SKM-1 treated with dmso at 0.1 percent for 144 hours (cell line): ENCODE measurements at regions not wholly inside any gene's neighbourhood (a gene's known extent, or its start where the extent isn't known, plus 50 kb on each side); places are given as distances from the start of the nearest gene placed in this dataset.

Experiments used
- DNase-seq: peaks from one replicate; lab custom pipeline; 2025; ENCODE audit not compliant: unreplicated experiment; lab: John Stamatoyannopoulos, UW

GRCh38 chr1:63034256-63034655 lies 250.3 kb downstream of the ATG4C start:
- no peak for DNase-seq

- no peak for DNase-seq
These were observed 254.7 kb downstream of the ATG4C start for GRCh38 chr1:63038586-63038985.

GRCh38 chr1:63041660-63042059 lies 257.7 kb downstream of the ATG4C start:
- DNase-seq, result no peak

GRCh38 chr1:63042278-63042677 lies 258.3 kb downstream of the ATG4C start:
- no peak for DNase-seq

- DNase-seq, result no peak
These were observed 262.6 kb downstream of the ATG4C start for GRCh38 chr1:63046539-63046938.

GRCh38 chr1:63049135-63049534 lies 265.2 kb downstream of the ATG4C start:
- DNase-seq, result no peak

GRCh38 chr1:63051356-63051755 lies 267.4 kb downstream of the ATG4C start:
- no peak for DNase-seq

GRCh38 chr1:63051886-63052285 lies 268.0 kb downstream of the ATG4C start:
- no peak for DNase-seq

- DNase-seq, result no peak
These were observed 268.2 kb upstream of the FOXD3 start for GRCh38 chr1:63054184-63054583.

GRCh38 chr1:63063367-63063766 lies 259.0 kb upstream of the FOXD3 start:
- DNase-seq, result peak; percentile 8

GRCh38 chr1:63064135-63064534 lies 258.2 kb upstream of the FOXD3 start:
- DNase-seq, result no peak

- no peak for DNase-seq
These were observed 253.7 kb upstream of the FOXD3 start for GRCh38 chr1:63068626-63069025.

- no peak for DNase-seq
These were observed 253.2 kb upstream of the FOXD3 start for GRCh38 chr1:63069214-63069613.

- no peak for DNase-seq
These were observed 248.8 kb upstream of the FOXD3 start for GRCh38 chr1:63073309-63074306.

- DNase-seq, result no peak
These were observed 248.0 kb upstream of the FOXD3 start for GRCh38 chr1:63074321-63074720.

- DNase-seq, result no peak
These were observed 239.6 kb upstream of the FOXD3 start for GRCh38 chr1:63082766-63083165.

GRCh38 chr1:63087966-63088365 lies 234.4 kb upstream of the FOXD3 start:
- no peak for DNase-seq

GRCh38 chr1:63099188-63099587 lies 223.2 kb upstream of the FOXD3 start:
- no peak for DNase-seq

GRCh38 chr1:63101336-63101735 lies 221.0 kb upstream of the FOXD3 start:
- no peak for DNase-seq

- no peak for DNase-seq
These were observed 218.7 kb upstream of the FOXD3 start for GRCh38 chr1:63103682-63104081.

- DNase-seq, result no peak
These were observed 215.3 kb upstream of the FOXD3 start for GRCh38 chr1:63107066-63107465.

GRCh38 chr1:63108206-63108605 lies 214.2 kb upstream of the FOXD3 start:
- no peak for DNase-seq
